ENCODE measurements at regions not wholly inside any gene's neighbourhood (a gene's known extent, or its start where the extent isn't known, plus 50 kb on each side); places are given as distances from the start of the nearest gene placed in this dataset.

GRCh38 chr6:87925373-87926060 lies 122.1 kb upstream of the SPACA1 start:
- ATAC-seq (replicated peaks) = peak; percentile 47 to 54
- DNase-seq = peak; percentile 70
- no peaks in the 10 kb centered on the region for H3K27me3 Mint-ChIP-seq
- H3K27ac Mint-ChIP-seq = peak overlapping the region; percentile 92
- H3K4me3 Mint-ChIP-seq = peak overlapping the region; percentile 34 to 37
- peaks cover 62 to 90% of the 10 kb centered on the region in 2 donors for H3K4me1 Mint-ChIP-seq
- peaks cover 0 to 3% of the 10 kb centered on the region in 2 donors for H3K9me3 Mint-ChIP-seq
- H3K36me3 Mint-ChIP-seq = no peaks in the 10 kb centered on the region

- Mint-ChIP-seq H3K27ac (peak overlapping the region; percentile 99), H3K9me3 (peaks cover 0 to 3% of the 10 kb centered on the region in 2 donors), H3K4me1 (peaks cover 69 to 91% of the 10 kb centered on the region in 2 donors), H3K27me3 (no peaks in the 10 kb centered on the region), H3K4me3 (peak overlapping the region in 1 of 2 donors; percentile 0), H3K36me3 (no peaks in the 10 kb centered on the region)
- DNase-seq = no peak
- no peak for ATAC-seq (replicated peaks)
These were observed 124.1 kb upstream of the SPACA1 start for GRCh38 chr6:87923389-87924050.

DNA sequence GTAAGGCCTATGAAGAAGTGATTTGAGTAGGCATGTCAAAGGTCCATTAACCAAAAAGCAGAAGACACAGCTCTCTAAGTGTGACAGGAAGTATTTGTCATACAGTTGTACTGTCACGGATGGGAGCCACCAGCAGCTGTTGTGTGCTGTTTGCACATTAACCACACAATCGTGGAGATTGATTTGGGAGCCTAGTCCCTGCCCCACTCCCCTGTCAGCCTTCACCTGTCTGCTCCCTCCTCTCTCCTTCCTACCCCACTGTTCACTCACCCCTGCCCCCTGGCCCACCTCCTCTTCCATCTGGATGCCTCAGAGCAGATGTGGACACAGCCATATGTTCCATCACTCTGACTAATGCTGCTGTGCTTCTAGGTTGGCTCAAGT lies 124.7 kb upstream of the SPACA1 start:
- Mint-ChIP-seq H3K9me3 (peaks cover 0 to 3% of the 10 kb centered on the region in 2 donors), H3K27me3 (no peaks in the 10 kb centered on the region), H3K36me3 (no peaks in the 10 kb centered on the region), H3K4me1 (peaks cover 70 to 92% of the 10 kb centered on the region in 2 donors), H3K27ac (peak overlapping the region; percentile 99), H3K4me3 (peak overlapping the region; percentile 0 to 26)
- DNase-seq (peak; percentile 63), ATAC-seq (replicated peaks) (peak; percentile 86 to 87)

- no peaks in the 10 kb centered on the region for H3K36me3 Mint-ChIP-seq
- peak overlapping the region; percentile 28 to 49 for H3K4me3 Mint-ChIP-seq
- H3K27me3 Mint-ChIP-seq = no peaks in the 10 kb centered on the region
- peak; percentile 31 to 36 for ATAC-seq (replicated peaks)
- H3K4me1 Mint-ChIP-seq = peaks cover 67 to 94% of the 10 kb centered on the region in 2 donors
- DNase-seq = no peak
- H3K27ac Mint-ChIP-seq = peak overlapping the region; percentile 99
- peaks cover 0 to 3% of the 10 kb centered on the region in 2 donors for H3K9me3 Mint-ChIP-seq
These were observed 125.3 kb upstream of the SPACA1 start for GRCh38 chr6:87922196-87922946.

GRCh38 chr6:87921034-87921433 lies 126.6 kb upstream of the SPACA1 start:
- peaks cover 0 to 3% of the 10 kb centered on the region in 2 donors for H3K9me3 Mint-ChIP-seq
- no peaks in the 10 kb centered on the region for H3K36me3 Mint-ChIP-seq
- DNase-seq (no peak), ATAC-seq (replicated peaks) (no peak)
- H3K27me3 Mint-ChIP-seq = no peaks in the 10 kb centered on the region
- H3K27ac Mint-ChIP-seq = peak overlapping the region; percentile 60
- peak overlapping the region in 1 of 2 donors; percentile 5 for H3K4me3 Mint-ChIP-seq
- H3K4me1 Mint-ChIP-seq = peaks cover 66 to 94% of the 10 kb centered on the region in 2 donors

DNA sequence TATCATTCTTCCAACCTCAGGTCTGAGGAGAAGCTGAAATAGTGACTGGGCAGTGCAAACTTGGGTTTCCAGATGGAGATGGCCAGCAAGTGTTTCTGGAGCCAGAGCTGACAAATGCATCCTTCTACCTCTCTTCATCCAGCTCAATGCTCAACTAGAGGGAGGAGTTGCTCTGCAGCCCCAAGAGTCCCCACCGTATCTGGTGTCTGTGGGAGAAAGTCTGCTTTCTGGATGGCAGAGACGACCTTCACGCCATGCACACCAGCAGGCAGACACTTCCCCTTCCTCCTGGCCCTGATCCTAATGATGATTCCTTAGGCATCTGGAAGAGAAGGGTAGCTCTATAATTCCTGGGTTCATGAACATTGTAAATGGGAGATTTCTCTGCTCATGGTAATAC lies 127.4 kb upstream of the SPACA1 start:
- Mint-ChIP-seq H3K4me3 (no peak overlapping the region), H3K27me3 (no peaks in the 10 kb centered on the region), H3K27ac (peak overlapping the region; percentile 60), H3K9me3 (peaks cover 0 to 3% of the 10 kb centered on the region in 2 donors), H3K36me3 (peaks cover 0 to 2% of the 10 kb centered on the region in 2 donors), H3K4me1 (peaks cover 63 to 92% of the 10 kb centered on the region in 2 donors)
- DNase-seq = no peak
- no peak for ATAC-seq (replicated peaks)

DNA sequence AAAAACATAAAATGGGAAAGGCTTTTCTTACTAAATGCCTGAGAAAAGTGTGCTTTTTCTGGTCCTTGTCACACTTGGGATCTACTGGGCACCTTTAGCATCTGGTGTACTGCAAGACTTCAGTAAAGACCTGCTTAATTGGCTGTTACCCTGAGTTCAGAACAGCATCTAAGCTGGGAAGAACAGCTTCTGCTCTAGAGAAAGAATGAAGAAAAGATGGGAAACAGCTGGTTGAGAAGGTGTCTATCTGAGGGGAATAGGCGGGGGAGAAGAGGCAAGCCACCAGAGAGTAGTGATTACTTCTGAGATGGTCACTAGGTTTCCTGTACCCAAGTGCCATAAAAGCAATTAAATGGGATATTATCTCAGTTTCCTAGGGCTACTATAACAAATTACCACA lies 128.2 kb upstream of the SPACA1 start:
- ATAC-seq (replicated peaks) (no peak), DNase-seq (no peak)
- Mint-ChIP-seq H3K36me3 (peaks cover 0 to 2% of the 10 kb centered on the region in 2 donors), H3K4me3 (no peak overlapping the region), H3K27ac (no peak overlapping the region), H3K4me1 (peaks cover 59 to 84% of the 10 kb centered on the region in 2 donors), H3K9me3 (peaks cover 0 to 3% of the 10 kb centered on the region in 2 donors), H3K27me3 (no peaks in the 10 kb centered on the region)

DNA sequence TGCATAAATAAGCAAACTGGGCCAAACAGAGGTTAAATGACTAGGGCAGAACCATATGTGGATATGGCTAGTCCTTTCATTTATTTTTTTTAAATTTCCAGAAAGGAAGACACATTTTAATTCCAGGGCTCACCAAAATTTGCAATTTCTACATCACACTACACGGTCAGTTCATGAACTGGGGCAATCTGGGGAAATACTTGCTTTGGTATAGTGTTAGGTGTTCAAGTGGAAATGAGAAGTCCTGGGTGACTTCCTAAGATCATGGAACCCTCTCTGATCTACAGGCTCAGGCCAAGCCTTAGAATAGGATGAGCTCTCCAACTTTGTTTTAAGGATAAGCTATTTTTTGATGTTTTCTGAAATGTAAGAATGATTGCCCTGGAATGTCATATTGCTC lies 128.6 kb upstream of the SPACA1 start:
- no peak for ATAC-seq (replicated peaks)
- H3K4me3 Mint-ChIP-seq = peak overlapping the region in 1 of 2 donors; percentile 55

DNA sequence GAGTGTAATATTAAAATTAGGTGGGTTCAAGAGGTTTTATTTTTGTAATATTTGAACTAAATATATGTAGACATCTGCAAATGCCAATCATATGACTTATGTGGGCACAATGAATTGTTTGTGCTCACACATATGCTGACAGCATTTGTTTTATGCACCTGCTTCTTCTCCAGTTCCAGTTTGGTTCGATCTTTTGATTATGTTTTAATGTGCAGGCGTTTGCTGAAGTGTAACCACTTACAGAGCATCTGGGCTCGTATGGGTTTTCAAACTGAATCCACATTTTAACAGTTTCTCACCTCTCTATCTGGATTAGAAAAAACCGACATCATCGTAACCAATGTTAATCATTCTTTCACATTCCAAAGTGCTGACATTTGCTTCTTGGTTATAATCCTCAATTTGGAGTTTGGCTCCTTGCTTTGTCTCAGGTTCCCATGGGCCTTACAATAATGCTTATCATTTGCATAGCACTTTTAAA lies 129.1 kb upstream of the SPACA1 start:
- Mint-ChIP-seq H3K4me3 (peak overlapping the region; percentile 13 to 55), H3K27ac (no peak overlapping the region)

More for the DNA sequence above, 128.6 kb upstream of the SPACA1 start:
- no peak for DNase-seq
- H3K27me3 Mint-ChIP-seq = no peaks in the 10 kb centered on the region
- peaks cover 57 to 81% of the 10 kb centered on the region in 2 donors for H3K4me1 Mint-ChIP-seq
- H3K9me3 Mint-ChIP-seq = peaks cover 0 to 3% of the 10 kb centered on the region in 2 donors
- peaks cover 0 to 2% of the 10 kb centered on the region in 2 donors for H3K36me3 Mint-ChIP-seq
- no peak overlapping the region for H3K27ac Mint-ChIP-seq

GRCh38 chr6:87917886-87918285 lies 129.8 kb upstream of the SPACA1 start:
- H3K9me3 Mint-ChIP-seq = peaks cover 0 to 3% of the 10 kb centered on the region in 2 donors
- no peak overlapping the region for H3K4me3 Mint-ChIP-seq
- peaks cover 55 to 80% of the 10 kb centered on the region in 2 donors for H3K4me1 Mint-ChIP-seq
- ATAC-seq (replicated peaks) (no peak), DNase-seq (no peak)
- H3K27me3 Mint-ChIP-seq = no peaks in the 10 kb centered on the region
- H3K36me3 Mint-ChIP-seq = peaks cover 0 to 2% of the 10 kb centered on the region in 2 donors
- no peak overlapping the region for H3K27ac Mint-ChIP-seq

More for the DNA sequence above, 129.1 kb upstream of the SPACA1 start:
- H3K4me1 Mint-ChIP-seq = peaks cover 56 to 81% of the 10 kb centered on the region in 2 donors
- peaks cover 0 to 2% of the 10 kb centered on the region in 2 donors for H3K36me3 Mint-ChIP-seq
- DNase-seq = no peak
- H3K9me3 Mint-ChIP-seq = peaks cover 0 to 3% of the 10 kb centered on the region in 2 donors
- no peaks in the 10 kb centered on the region for H3K27me3 Mint-ChIP-seq
- ATAC-seq (replicated peaks) = peak in 1 of 2 donors; percentile 24

DNA sequence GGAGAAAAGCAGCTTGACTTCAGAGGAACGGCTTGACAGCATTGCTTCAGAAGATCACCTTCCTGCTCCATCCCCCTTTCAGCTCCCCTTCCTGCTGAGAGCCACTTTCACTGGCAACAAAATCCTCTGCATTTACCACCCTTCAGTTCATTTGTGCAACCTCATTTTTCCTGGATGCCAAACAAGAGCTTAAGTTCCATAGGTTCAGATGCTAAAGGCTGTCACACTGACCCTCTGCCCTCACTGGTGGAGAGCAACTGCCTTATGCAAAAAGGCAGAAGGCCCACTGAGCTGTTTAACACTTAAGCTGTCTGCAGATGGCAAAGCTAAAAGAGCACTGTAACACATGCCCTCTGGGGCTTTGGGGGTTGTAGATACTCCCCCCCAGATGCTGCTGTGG lies 131.2 kb upstream of the SPACA1 start:
- no peak overlapping the region for H3K27ac Mint-ChIP-seq
- ATAC-seq (replicated peaks) (no peak), DNase-seq (no peak)
- no peaks in the 10 kb centered on the region for H3K27me3 Mint-ChIP-seq
- H3K4me3 Mint-ChIP-seq = no peak overlapping the region
- peaks cover 45 to 65% of the 10 kb centered on the region in 2 donors for H3K4me1 Mint-ChIP-seq
- peaks cover 0 to 3% of the 10 kb centered on the region in 2 donors for H3K9me3 Mint-ChIP-seq
- H3K36me3 Mint-ChIP-seq = peaks cover 0 to 2% of the 10 kb centered on the region in 2 donors

GRCh38 chr6:87914637-87915395 lies 132.8 kb upstream of the SPACA1 start:
- H3K27me3 Mint-ChIP-seq = no peaks in the 10 kb centered on the region
- H3K9me3 Mint-ChIP-seq = peaks cover 0 to 3% of the 10 kb centered on the region in 2 donors
- ATAC-seq (replicated peaks) (peak; percentile 77 to 89), DNase-seq (no peak)
- no peak overlapping the region for H3K27ac Mint-ChIP-seq
- peaks cover 2 to 3% of the 10 kb centered on the region in 2 donors for H3K36me3 Mint-ChIP-seq
- H3K4me3 Mint-ChIP-seq = no peak overlapping the region
- H3K4me1 Mint-ChIP-seq = peaks cover 32 to 55% of the 10 kb centered on the region in 2 donors

DNA sequence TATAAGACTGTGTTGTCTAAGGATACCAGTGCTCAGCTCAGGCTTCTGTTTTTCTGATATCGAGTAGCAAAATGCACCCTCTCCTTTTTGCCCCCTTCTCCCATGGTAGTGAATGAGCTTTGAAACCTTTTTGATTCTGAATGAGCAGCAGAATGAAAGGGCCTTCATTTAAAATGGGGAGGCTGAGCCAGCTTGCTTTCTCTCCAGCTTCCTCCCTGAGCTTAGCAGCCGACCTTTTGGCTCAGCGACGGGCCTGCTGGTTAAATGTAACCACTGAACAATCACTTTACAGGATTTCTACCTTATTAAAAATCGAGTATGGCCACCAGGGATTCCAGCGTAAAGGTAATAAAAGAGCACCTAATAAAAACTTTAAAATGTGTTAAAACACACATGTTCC lies 133.7 kb upstream of the SPACA1 start:
- no peak for ATAC-seq (replicated peaks)
- Mint-ChIP-seq H3K4me3 (no peak overlapping the region), H3K9me3 (peaks cover 0 to 3% of the 10 kb centered on the region in 2 donors), H3K4me1 (peaks cover 28 to 50% of the 10 kb centered on the region in 2 donors), H3K27ac (no peak overlapping the region), H3K36me3 (peaks cover 2 to 3% of the 10 kb centered on the region in 2 donors), H3K27me3 (no peaks in the 10 kb centered on the region)
- DNase-seq = no peak
